HG03025 (cell line): ENCODE measurements at regions not wholly inside any gene's neighbourhood (a gene's known extent, or its start where the extent isn't known, plus 50 kb on each side); places are given as distances from the start of the nearest gene placed in this dataset.

Source experiments
- ATAC-seq: cut with Tn5 transposase; IDR thresholded peaks from one replicate; pipeline ENCODE4 v1.9.1; 2021; ENCODE audit warnings: mild to moderate bottlenecking, moderate library complexity; ENCODE audit not compliant: unreplicated experiment, low FRiP score

DNA sequence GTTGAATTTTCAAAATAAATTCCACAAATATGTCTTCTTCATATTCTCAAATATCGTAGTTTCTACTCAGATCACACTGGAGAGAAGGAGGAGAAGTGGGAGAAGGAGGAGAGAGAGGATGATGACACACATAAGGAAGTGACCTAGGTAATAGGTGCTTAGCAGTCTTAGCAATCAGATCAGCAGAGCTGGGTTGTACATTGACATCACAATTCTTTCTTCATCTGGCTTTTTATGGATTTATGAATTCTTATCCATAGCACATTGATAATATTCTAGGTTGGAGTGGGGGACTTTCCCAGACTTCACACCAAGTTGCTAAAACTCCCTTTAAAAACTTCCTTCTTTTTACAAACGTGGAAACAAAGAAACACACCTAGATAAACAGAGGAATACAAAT lies 86.9 kb downstream of the FGF9 start:
- no peak for ATAC-seq

- ATAC-seq, result no peak
These were observed 87.6 kb downstream of the FGF9 start for GRCh38 chr13:21758441-21758840.

GRCh38 chr13:21759463-21759862 lies 88.6 kb downstream of the FGF9 start:
- ATAC-seq, result no peak

DNA sequence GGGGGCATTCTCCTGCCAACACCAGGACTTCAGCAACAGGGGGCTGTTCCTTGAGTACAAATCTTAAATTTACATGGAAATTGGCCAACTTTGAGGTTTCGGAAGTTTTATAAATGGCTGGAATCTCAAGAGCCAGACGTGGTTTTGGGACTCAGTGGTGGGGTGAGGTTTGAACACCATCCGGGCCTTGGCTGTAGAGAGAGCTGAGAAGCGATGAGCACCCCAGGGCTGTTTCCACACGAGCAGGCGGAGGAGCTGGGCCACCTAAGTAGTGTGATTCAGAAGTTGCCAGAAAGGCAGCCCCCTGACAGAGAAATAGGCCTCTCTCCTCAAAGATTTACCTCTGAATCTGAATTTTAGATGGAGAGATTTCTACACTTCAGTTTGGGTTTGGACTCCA lies 89.0 kb downstream of the FGF9 start:
- no peak for ATAC-seq

DNA sequence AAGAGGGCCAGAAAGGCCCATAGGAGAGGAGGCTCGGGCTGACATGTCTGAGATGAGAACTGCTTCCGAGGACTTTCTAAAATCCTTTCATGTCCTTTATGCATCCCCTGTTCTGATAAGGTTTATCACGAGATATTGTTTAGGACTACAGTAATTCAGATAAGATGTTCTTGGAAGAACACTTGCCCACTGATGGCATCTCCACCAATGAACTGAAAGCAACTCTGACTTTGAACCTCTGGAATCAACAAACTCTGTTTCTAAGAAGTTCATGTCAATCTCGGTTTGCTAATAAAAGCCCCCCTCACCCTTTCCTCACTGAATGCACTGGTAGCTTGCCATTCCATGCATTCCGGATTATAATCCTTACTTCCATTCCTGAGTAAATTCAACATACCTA lies 90.9 kb downstream of the FGF9 start:
- ATAC-seq, result no peak

- ATAC-seq, result no peak
These were observed 91.6 kb downstream of the FGF9 start for GRCh38 chr13:21762512-21762911.

DNA sequence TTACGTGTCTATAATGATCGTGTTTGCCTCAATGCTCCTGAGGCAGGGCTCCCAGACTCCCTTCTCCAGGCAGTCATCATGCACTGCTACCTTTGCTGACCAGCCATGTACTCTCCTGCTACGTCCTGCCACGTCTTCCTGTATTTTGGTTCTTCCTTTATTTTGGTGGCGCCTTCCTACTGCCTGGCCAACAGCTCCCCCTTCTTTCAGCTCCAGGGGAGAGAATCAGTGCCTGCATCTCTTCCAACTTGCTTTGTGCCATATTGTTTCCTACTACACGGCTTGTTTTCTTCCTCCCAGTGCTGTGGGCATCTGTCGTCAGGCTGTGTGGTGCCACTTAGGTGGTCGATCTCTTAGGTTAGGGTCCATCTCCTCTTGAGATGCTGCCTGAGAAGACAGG lies 96.2 kb downstream of the FGF9 start:
- no peak for ATAC-seq

DNA sequence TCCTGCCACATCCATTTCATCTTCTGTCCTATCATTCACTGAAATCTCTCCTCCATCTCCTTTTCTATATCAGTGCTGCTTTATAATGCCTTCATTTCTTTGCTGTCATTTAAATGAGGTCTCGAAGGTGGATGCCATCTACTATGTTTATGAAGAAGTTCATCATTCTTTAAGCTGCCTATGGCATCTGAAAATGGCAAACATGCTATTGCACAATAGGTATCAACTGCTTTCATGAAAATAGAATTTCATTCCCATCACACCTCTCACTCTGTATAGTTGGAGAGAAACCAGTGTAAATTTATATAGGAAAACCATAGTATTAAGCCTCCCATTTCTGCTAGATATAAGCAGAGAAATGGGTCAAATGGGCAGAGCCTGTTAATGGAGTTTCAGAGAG lies 100.2 kb downstream of the FGF9 start:
- ATAC-seq, result no peak

GRCh38 chr13:21777166-21777565 lies 106.3 kb downstream of the FGF9 start:
- ATAC-seq, result no peak

DNA sequence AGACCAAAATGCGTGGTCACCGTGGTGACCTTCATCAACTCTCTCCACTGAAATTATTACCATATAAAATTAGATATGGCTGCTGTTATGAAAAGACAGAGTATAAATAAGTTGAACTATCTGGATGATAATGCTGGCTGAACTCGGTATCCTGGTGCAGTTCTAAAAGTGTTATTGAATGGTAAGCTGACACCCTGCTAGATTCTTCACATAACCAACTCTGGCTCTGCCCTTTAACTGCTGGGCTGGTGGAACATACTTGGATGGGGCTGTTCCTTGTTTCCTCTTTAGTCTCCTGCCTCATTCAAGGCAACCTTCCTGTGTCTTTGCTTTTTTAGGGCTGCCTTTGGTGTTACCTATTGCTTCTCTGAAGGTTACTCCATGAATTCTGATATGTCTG lies 106.9 kb downstream of the FGF9 start:
- no peak for ATAC-seq

GRCh38 chr13:21782736-21783135 lies 111.9 kb downstream of the FGF9 start:
- ATAC-seq, result no peak

DNA sequence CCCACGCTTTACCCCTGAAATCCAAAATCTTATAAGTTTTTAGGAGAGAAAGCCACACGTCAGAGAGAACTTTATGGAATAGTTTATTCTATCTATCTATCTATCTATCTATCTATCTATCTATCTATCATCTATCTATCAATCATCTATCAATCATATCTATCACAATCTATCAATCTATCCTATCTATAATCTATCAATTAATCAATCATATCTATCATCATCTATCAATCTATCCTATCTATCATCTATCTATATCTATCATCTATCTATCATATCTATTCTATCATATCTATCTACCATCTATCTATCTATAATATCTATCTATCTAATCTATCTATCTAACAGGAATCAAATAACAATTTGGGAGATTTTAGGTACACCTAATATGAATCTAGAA lies 115.1 kb downstream of the FGF9 start:
- no peak for ATAC-seq

DNA sequence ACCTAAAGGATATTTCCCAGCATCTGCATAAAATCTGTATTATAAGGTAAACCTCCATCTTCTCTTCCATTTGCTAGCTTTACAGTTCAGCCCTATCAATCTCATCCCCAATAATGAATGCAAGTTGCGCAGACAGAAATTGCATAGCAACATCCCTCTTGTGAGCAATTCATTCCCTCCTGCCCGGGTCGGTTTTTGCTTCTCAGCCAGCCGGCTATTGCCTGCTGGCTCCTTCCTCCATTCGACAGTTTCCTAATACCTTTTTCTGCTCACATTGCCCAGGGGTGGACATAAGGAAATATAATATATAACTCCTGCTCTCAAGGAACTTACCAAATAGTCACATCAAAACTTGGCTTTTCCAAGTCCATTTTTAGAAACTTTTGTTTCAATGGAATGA lies 125.2 kb downstream of the FGF9 start:
- no peak for ATAC-seq

GRCh38 chr13:21796775-21797514 lies 126.1 kb downstream of the FGF9 start:
- ATAC-seq, result no peak

GRCh38 chr13:21797736-21798135 lies 126.9 kb downstream of the FGF9 start:
- no peak for ATAC-seq

GRCh38 chr13:21798181-21798580 lies 127.3 kb downstream of the FGF9 start:
- no peak for ATAC-seq

DNA sequence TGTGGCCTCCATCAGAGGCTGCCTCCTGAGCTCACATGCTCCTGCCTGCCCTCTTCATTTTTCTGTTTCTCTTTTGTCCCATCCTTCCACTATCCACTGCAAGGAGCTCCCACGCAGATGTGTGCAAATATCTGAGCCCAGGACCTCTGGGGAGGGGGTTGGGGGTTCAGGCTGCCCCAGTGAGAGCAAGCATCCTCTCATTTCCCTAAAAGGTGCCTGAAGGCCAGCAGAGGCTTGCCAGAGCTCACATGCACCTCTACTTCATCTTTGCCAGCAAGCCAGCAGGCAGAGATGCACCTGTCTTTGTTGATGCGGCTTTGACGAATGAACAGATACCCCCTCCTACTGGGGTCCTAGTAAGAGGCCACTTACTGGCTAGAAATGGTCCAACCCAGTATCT lies 128.8 kb downstream of the FGF9 start:
- no peak for ATAC-seq

- no peak for ATAC-seq
These were observed 130.2 kb downstream of the FGF9 start for GRCh38 chr13:21800837-21801616.

GRCh38 chr13:21805733-21806132 lies 134.9 kb downstream of the FGF9 start:
- no peak for ATAC-seq

DNA sequence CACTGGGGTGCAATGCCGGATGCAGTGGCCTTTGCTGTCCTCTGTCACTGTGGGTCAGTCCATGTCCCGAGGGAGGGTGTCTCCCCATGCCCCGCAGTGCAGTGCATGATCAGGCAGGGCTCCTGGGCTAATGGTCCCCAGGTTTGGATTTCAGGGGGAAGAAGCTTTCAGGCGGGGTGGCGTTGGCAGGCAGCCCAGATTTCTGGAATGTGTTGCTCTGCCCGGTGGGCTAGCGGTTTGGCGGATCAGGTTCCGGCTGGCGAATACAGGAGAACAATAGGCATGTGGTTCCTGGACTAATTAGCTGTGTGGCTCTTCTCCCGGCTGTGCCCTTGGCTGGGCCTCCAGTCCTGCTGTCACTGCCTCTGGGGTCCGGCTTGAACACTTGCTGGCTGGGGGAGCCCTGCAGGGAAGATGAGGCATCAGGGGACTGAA lies 141.3 kb downstream of the FGF9 start:
- no peak for ATAC-seq

DNA sequence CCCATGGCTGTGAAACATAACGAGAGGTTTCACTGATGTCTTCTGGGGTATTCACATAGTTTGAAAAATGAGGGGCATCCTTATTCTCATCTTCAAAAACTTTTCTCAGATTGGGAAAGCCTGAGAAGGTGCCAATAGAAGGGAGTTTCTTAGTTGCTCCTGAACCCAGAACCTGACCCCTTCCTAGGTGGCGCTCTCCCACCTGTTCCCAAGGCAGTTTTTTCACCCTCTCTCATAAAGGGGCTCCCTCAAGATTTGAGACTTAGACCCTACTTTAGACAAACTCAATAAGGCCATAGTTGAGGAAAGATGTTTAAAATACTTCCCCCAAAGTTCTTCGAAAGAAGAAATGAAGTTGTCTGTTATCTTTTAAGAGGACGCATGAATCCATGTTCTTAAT lies 142.2 kb downstream of the FGF9 start:
- ATAC-seq, result no peak

DNA sequence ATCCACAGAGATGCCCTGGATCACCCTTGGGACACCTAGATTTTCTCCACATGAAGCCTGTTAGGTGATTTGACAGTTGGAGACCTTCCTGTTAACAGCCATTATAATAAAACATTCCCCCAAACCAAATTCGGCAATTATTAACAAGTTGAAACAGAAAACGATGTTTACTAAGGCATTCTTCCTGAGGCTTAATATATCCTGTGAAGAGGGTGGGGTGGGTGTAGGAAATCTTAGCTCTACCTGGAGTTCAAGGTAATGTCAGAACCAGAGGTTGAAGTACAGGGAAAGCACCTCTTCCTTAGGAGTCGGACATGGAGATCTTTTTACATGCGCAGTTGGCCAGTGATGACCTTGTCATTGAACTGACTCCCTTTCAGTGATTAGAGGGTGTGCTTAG lies 143.0 kb downstream of the FGF9 start:
- no peak for ATAC-seq
